Spleen (tissue), 7 donors: ENCODE measurements at regions not wholly inside any gene's neighbourhood (a gene's known extent, or its start where the extent isn't known, plus 50 kb on each side); places are given as distances from the start of the nearest gene placed in this dataset.

Experiments
- CTCF ChIP-seq, 11 experiments: fragments of 200-600 bp in 7 of 11; fragments of 450-650 bp in 4 of 11; sonication (generic) in 4 of 11; IDR thresholded peaks in 8 of 11; conservative IDR thresholded peaks in 3 of 11; 1 replicate in 7 of 11; 2 replicates in 4 of 11; pipeline versions ENCODE4 v1.4.0 to v1.8.0; 2016 to 2021; ENCODE audit warnings: antibody characterized with exemption in 11 of 11, inconsistent platforms in 4 of 11, mild to moderate bottlenecking in 1 of 11
- POLR2AphosphoS5 ChIP-seq, 3 donors: sonication (generic); formaldehyde crosslinking; IDR thresholded peaks; one replicate each; pipeline ENCODE4 v1.5.1; 2017; ENCODE audit warnings: antibody characterized with exemption in 3 of 3
- donor health status: DM: no; HTN: no; CAD: no; lungs with moderate emphysema.
- donor health status: DM: no; HTN: no; CAD: no.
- donor health status: DM: no; HTN: no; CAD: no.

- TF ChIP-seq POLR2AphosphoS5 (IDR thresholded peaks at IDR 0.05) (no peak), CTCF (IDR thresholded peaks at IDR 0.05 in 8 of 11, conservative IDR thresholded peaks at IDR 0.05 in 3 of 11) (no peak)
Observed at GRCh38 chr10:31153161-31153560, 121.5 kb upstream of the ZNF438 start.
